ENCODE measurements at regions not wholly inside any gene's neighbourhood (a gene's known extent, or its start where the extent isn't known, plus 50 kb on each side); places are given as distances from the start of the nearest gene placed in this dataset.
A peak's percentile ranks its signal among the peaks of the same experiment; 100 is the strongest.

DNA sequence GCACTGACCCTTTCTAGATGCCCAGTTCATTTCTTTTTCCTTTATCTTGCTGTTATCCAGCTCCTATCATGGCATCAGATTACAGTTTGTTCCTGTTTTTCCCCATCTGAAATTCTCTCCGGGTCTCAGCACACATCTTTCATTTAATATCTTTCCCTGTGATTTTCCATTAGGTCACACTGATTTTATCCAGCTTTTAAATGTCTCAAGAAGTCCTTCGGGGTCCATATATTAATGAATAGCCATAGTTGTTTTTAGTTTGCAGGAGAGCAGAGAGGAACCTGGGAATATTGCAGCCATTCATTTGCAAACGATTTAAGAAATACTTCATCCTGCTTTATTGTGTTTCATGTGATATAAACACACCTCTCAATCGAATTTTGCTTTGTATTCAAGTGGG is 374.2 kb downstream of the TDRD15 start:
- H3K9me3 ChIP-seq: no peaks in the 10 kb centered on the region
- H3K27me3 ChIP-seq: no peaks in the 10 kb centered on the region
- no peak overlapping the region for H3K4me3 ChIP-seq
- no peaks in the 10 kb centered on the region for H3K4me1 ChIP-seq
- no peaks in the 10 kb centered on the region for H3K36me3 ChIP-seq (ENCODE audit: low read depth, missing control alignments)
- TF ChIP-seq, protein P1, sequence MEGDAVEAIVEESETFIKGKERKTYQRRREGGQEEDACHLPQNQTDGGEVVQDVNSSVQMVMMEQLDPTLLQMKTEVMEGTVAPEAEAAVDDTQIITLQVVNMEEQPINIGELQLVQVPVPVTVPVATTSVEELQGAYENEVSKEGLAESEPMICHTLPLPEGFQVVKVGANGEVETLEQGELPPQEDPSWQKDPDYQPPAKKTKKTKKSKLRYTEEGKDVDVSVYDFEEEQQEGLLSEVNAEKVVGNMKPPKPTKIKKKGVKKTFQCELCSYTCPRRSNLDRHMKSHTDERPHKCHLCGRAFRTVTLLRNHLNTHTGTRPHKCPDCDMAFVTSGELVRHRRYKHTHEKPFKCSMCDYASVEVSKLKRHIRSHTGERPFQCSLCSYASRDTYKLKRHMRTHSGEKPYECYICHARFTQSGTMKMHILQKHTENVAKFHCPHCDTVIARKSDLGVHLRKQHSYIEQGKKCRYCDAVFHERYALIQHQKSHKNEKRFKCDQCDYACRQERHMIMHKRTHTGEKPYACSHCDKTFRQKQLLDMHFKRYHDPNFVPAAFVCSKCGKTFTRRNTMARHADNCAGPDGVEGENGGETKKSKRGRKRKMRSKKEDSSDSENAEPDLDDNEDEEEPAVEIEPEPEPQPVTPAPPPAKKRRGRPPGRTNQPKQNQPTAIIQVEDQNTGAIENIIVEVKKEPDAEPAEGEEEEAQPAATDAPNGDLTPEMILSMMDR (IDR thresholded peaks at IDR 0.05): no peak
- no peak for TF ChIP-seq POLR2A (IDR thresholded peaks at IDR 0.05)
- no peak overlapping the region for H3K27ac ChIP-seq
- DNase-seq: no peak
- intact Hi-C loops (cut with DNase I; ENCODE audit: low total_unique reads): no loop called here
- WGBS, 2 donors: 58 to 64% methylated on average over 4 of the region's 4 CpGs

DNA sequence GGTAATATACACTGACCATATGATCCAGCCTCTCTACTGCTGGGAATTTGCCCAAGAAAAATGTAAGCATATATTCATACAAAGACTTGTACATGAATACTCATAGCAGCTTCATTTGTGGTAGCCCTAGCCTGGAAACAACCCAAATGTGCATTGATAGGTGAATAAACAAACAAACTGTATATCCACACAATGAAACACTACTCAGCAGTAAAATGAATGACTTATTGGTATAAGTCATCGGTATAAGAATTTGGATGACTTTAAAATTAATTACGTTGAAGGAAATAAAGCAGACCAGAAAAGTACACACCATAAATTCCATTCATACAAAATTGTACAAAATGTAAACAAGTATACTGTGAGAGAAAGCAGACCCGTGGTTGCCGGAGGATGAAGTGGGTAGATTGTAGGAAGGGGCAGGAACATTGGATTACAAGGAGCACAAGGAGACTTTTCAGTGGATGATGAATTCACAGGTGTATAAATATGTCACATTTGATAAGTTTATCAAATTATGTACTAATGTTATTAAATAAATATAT is 376.7 kb downstream of the TDRD15 start:
- Histone ChIP-seq H3K27ac (no peak overlapping the region), H3K27me3 (no peaks in the 10 kb centered on the region), H3K4me1 (no peaks in the 10 kb centered on the region), H3K36me3 (ENCODE audit: low read depth, missing control alignments) (no peaks in the 10 kb centered on the region), H3K4me3 (no peak overlapping the region), H3K9me3 (no peaks in the 10 kb centered on the region)
- no peak for TF ChIP-seq POLR2A (IDR thresholded peaks at IDR 0.05)
- TF ChIP-seq, protein P1 (IDR thresholded peaks at IDR 0.05): no peak
- 92 to 94% methylated on average over 4 of the region's 4 CpGs for WGBS, 2 donors
- intact Hi-C loops (cut with DNase I; ENCODE audit: low total_unique reads): no loop called here
- no peak for DNase-seq

DNA sequence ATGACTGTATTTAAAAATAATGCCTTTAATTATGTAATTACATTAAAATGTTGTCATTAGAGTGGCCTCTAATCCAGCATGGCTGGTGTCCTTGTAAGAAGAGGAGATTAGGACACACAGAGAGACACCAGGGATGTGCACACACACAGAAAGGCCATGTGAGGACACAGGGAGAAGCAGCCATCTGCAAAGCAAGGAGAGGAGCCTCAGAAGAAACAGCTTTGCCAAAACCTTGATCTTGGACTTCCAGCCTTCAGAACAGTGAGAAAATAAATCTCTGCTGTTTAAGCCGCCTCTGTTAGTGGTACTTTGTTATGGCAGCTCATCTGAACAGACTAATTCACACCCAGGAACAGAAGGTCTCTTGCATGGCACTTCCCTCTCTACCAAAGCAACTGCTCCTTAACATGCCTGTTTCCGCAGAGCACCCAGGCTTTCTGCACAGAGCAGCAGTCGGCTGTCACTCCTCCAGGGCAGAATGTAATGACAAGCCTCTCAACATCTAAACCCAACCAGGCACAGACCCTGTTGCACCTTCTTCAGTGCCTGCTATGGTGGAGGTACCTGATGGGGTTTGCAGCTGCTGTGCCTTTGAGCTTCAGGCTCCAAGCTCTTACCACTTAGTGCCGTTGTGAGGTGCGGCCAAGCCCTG is 377.7 kb downstream of the TDRD15 start:
- intact Hi-C loops (cut with DNase I; ENCODE audit: low total_unique reads): no loop called here
- Histone ChIP-seq H3K27me3 (no peaks in the 10 kb centered on the region), H3K4me1 (no peaks in the 10 kb centered on the region), H3K9me3 (no peaks in the 10 kb centered on the region), H3K4me3 (no peak overlapping the region), H3K27ac (no peak overlapping the region), H3K36me3 (ENCODE audit: low read depth, missing control alignments) (no peaks in the 10 kb centered on the region)
- 73 to 77% methylated on average over 5 of the region's 5 CpGs for WGBS, 2 donors
- peak; percentile 13 for DNase-seq
- TF ChIP-seq, protein P1 (IDR thresholded peaks at IDR 0.05): no peak
- TF ChIP-seq POLR2A (IDR thresholded peaks at IDR 0.05): no peak

DNA sequence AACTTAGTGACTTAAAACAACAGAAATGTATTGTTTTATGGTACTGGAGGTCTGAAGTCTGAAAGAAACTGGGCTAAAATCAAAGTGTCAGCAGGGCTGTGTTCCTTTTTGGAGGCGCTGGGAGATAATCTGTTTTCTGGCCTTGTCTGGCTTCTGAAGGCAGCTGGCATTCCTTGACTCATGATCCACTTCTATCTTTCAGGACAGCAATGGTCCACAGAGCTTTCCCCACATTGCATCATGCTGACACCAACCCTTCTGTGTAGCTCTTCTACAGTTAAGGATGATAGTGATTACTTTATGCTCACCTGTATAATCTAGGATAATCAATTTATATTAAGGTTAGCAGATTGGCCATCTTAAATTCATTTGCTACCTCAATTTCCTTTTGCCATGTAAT is 392.1 kb downstream of the TDRD15 start:
- 70 to 73% methylated on average over 1 of the region's 1 CpG for WGBS, 2 donors
- intact Hi-C loops (cut with DNase I; ENCODE audit: low total_unique reads): no loop called here

More for the DNA sequence above, 392.1 kb downstream of the TDRD15 start:
- no peak overlapping the region for H3K4me3 ChIP-seq
- no peak overlapping the region for H3K27ac ChIP-seq
- TF ChIP-seq, protein P1 (IDR thresholded peaks at IDR 0.05): no peak
- no peak for TF ChIP-seq POLR2A (IDR thresholded peaks at IDR 0.05)
- DNase-seq: no peak
- no peaks in the 10 kb centered on the region for H3K36me3 ChIP-seq (ENCODE audit: low read depth, missing control alignments)
- no peaks in the 10 kb centered on the region for H3K4me1 ChIP-seq
- no peaks in the 10 kb centered on the region for H3K9me3 ChIP-seq
- no peaks in the 10 kb centered on the region for H3K27me3 ChIP-seq

All from testis (tissue), 2 donors.